Skeletal muscle cell (primary cell): ENCODE measurements at regions not wholly inside any gene's neighbourhood (a gene's known extent, or its start where the extent isn't known, plus 50 kb on each side); places are given as distances from the start of the nearest gene placed in this dataset.
A peak's percentile ranks its signal among the peaks of the same experiment; 100 is the strongest.
"Not testable (repeated sequence)": the region's sequence is repeated elsewhere in the genome, so short reads cannot be mapped to it uniquely, and the experiment has no call there.

Experiments
- DNase-seq: peaks from one replicate; pipeline ENCODE4 v3.0.0-alpha.2; 2010; ENCODE audit warnings: low read depth
- H3K4me3 ChIP-seq: 2 replicates; pipeline ENCODE4 v1.5.1; 2011; ENCODE audit warnings: low read depth, mild to moderate bottlenecking, control low read depth, low read length, moderate library complexity

DNA sequence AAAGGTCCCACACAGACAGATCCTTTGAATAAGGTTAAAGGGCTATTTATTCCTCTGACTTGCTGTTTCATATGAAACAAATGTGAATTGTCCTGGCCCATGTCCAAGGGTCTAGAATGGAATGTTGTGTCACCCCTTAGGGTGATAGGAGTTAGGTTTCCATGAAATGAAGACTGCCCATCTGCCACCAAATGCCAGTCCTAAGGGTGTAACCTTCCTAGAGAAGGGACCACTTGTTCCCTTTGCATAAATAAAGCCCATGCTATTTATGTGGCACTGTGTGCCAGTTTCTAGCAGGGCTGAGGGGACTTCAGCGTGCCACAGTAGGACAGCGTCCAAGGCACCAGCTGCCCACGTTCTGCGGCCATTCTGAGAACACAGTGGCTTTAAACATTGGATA, 171.3 kb downstream of the ABCA8 start:
- DNase-seq, result no peak
- H3K4me3 ChIP-seq, result no peak overlapping the region

GRCh38 chr17:68782789-68783188, 172.4 kb downstream of the ABCA8 start:
- no peak overlapping the region for H3K4me3 ChIP-seq
- DNase-seq, result peak; percentile 62

DNA sequence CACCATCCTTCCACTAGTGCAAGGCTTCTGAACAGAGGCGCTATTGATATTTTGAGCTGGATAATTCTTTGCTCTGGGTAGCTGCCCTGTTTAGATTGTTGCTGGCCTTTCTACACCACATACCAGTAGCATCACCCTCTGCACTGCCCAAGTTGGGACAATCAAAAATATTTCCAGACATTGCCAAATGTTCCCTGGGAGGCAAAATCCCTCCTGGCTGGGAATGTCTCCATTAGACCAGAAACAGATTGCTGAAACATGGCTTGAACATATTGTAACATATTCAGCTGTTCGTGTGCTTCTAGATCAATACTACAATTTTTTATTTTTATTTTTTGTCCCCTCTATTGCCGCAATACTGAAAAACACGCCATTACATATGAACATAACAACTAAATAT, 174.6 kb downstream of the ABCA8 start:
- no peak for DNase-seq
- H3K4me3 ChIP-seq, result no peak overlapping the region

- H3K4me3 ChIP-seq, result no peak overlapping the region
- DNase-seq, result no peak
Observed at GRCh38 chr17:68778726-68779125, 176.5 kb downstream of the ABCA8 start.

DNA sequence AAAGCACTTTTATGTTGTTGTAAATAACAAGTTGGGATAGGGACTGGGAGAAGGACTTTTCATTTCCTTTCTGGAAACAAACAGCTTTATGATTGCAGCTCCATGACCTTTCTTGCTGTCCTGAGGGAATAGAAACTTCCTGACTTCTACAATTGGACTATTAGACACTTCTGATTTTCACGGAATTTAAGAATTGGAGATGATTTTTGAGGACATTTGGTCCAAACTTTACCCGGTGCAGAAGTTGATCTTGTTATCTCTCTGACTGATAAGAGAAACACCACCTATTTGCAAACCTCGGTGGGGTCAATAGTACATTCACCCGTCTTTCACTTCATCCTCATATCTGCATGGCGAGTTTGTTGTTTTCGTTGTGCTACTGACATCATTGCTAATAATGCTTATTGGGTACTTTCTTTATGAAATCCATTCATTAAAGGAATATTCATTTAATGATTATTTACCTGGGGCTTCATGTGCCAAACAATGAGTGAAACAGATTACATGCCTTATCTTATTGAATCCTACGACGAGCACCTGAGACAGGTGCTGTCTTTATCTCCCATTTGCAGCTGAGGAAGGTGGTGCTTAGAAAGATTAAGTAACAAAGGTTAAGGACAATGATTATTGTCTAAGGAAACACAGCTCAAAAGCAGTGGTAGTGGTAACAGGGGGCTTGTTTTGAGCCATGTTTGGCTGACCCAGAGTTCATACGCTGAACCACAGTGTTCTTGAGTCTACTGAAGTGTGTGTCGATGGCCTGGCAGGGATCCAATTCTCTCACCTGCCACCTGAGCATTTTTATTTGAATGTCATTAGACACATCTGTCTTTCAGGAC, 176.9 kb upstream of the FAM20A start:
- H3K4me3 ChIP-seq, result no peak overlapping the region
- DNase-seq, result no peak

DNA sequence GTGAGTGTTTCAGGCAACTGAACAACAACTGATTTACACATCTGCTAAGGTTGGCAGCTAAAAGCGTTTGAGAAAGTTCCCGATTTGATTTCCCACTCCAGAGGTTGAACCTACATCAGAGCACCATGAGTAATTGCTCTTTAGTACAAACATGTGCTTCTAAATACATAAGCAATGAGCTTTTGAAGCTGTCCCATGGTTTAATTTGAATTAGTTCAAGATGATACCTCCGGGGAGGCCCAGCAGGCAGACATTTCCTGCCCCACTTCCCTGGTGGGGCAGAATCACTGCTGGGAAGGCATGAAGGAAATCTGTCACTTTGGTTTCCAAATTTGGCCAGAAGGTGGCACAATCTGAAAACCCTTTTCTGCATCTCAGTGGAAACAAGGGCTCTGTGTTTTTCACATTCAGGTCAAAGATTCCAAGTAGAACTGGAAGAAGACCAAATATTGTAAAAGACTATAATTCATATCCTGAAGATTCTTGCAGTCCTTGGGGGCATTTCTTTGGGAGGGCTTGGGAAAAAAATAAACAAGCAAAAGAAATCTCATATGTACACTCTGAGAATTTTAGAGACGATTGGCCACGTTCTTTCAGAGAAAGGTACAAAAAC, 176.2 kb upstream of the FAM20A start:
- no peak overlapping the region for H3K4me3 ChIP-seq
- DNase-seq, result no peak

GRCh38 chr17:68776451-68776850, 175.3 kb upstream of the FAM20A start:
- DNase-seq, result no peak
- no peak overlapping the region for H3K4me3 ChIP-seq

DNA sequence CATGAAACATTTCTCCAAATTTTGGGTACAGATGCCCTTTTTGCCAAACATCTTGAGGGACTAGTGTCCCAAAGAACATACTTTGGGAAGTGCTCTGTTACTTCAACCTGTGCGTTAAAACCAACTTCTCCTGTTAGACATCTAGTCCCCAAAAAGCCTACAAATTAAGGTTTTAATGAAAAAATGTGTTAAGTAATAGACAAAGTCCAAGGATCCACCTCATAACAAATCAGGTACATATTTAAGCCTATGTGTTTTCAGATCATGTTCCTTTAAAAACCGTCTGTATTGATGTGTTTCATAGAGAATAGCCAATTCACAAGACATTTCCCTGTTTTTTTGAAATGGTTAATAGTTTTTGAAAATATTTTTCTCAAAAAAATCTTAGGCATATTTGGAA, 174.8 kb upstream of the FAM20A start:
- H3K4me3 ChIP-seq, result no peak overlapping the region
- no peak for DNase-seq

- no peak overlapping the region for H3K4me3 ChIP-seq
- DNase-seq, result peak; percentile 50
Observed at GRCh38 chr17:68775318-68775717, 174.2 kb upstream of the FAM20A start.

GRCh38 chr17:68771867-68772515, 170.8 kb upstream of the FAM20A start:
- no peak overlapping the region for H3K4me3 ChIP-seq
- no peak for DNase-seq

- H3K4me3 ChIP-seq, result no peak overlapping the region
- DNase-seq, result no peak
Observed at GRCh38 chr17:68768804-68769203, 167.6 kb upstream of the FAM20A start.

- H3K4me3 ChIP-seq, result no peak overlapping the region
- DNase-seq, result no peak
Observed at GRCh38 chr17:68766640-68767039, 165.5 kb upstream of the FAM20A start.

GRCh38 chr17:68763562-68763961, 162.4 kb upstream of the FAM20A start:
- no peak overlapping the region for H3K4me3 ChIP-seq
- DNase-seq, result no peak

DNA sequence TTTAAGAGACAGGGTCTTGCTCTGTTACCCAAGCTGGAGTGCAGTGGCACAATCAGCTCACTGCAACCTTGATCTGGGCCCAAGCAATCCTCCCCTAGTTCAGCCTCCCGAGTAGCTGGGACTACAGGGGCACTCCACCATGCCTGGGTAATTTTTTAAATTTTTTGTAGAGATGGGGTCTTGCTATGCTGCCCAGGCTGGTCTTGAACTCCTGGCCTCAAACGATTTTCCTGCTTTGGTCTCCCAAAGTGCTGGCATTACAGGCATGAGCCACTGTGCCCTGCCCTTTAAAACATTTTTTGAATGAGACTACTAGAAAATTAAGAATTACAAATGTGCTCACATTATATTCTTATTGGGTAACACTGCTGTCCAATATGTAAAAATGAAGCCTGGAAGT, 161.7 kb upstream of the FAM20A start:
- H3K4me3 ChIP-seq, result no peak overlapping the region
- DNase-seq, result no peak

DNA sequence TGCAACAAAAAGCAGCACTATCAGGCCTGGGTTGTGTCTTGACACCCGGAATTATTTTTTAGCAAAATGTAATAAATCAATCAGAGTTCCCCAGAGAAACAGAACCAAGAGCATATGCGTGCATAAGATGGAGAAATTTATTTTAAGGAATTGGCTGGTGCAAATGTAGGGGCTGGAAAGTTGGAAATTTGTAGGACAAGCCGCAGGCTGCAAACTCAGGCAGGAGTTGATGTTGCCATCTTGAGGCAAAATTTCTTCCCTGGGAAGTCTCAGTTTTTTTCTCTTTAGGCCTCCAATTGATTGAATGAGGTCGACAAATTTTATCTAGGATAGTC, 158.9 kb upstream of the FAM20A start:
- H3K4me3 ChIP-seq, result no peak overlapping the region

DNA sequence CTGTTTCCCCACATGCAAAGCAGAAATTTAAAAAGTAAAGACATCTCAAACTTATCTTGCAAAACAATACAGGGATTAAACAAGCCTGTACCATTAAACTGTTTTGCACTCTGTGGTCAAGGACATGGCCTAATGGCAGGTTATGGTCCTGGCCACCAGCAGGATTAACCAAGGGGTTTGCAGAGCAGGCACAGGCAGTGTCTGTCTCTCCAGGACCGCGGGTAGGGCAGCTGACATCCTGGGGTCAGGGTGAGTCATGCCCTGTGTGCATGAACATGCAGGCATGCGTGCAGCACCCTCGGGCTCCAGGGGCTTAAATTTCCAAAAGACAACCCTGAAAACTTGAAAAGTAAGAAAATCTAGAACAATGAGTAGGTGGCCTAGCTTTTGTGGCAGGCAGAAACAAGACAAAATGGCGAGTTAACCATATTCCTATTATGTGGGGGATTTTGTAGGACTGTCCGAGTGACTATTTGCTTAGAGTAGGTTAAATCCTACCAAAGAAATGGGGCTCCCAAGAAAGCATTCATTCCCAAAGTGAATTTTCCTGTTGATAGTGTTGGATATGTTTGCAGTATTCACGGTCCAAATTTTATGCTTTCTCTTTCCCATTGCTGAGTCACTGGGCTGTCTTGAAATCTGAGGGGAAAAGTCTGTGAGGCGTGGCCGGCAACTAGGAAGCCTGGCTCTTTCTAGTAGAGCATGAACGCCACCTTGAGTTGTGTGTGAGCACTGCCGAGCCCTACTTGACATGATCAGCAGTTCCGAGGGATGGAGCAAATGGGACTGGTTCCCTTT, 158.4 kb upstream of the FAM20A start:
- H3K4me3 ChIP-seq, result peak overlapping the region; percentile 44
- DNase-seq, result no peak

More for the DNA sequence above, 158.9 kb upstream of the FAM20A start:
- no peak for DNase-seq

GRCh38 chr17:68759002-68759342, 157.8 kb upstream of the FAM20A start:
- DNase-seq, result no peak
- H3K4me3 ChIP-seq, result no peak overlapping the region

DNA sequence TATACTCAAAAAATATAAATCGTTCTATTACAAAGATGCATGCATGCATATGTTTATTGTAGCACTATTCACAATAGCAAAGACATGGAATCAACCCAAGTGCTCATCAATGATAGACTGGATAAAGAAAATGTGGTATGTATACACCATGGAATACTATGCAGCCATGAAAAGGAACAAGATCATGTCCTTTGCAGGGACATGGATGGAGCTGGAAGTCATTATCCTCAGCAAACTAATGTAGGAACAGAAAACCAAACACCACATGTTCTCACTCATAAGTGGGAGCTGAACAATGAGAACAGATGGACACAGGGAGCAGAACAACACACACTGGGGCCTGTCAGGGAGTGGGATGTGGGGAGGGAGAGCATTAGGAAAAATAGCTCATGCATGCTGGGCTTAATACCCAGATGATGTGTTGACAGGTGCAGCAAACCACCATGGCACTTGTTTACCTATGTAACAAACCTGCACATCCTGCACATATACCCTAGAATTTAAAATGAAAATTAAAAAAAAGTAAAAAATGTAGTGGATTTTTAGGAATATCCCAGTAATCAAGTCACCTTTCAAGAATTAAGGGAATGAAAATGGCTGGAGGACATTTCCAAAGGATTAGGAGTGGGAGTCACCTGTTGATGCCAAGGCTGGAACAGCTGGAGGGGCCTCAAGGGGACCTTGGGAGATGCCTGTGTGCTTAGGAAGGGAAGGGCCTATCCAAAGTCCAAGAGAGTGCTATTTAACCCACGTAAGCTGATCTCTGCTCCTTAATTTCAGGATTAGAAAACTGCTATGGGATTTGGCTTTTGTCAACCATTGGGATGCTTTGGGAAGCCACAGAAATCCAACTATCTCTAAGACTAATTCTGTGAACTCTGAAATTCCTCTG, 156.9 kb upstream of the FAM20A start:
- H3K4me3 ChIP-seq, DNase-seq: not testable (repeated sequence)
